ENCODE measurements at regions not wholly inside any gene's neighbourhood (a gene's known extent, or its start where the extent isn't known, plus 50 kb on each side); places are given as distances from the start of the nearest gene placed in this dataset.

GRCh38 chr2:215218587-215219577 is 80.5 kb upstream of the ABCA12 start:
- Histone ChIP-seq H3K36me3 (no peaks in the 10 kb centered on the region), H3K9me3 (peaks cover 0 to 5% of the 10 kb centered on the region in 2 donors), H3K27ac (no peak overlapping the region), H3K4me3 (no peak overlapping the region), H3K4me1 (no peaks in the 10 kb centered on the region), H3K27me3 (no peaks in the 10 kb centered on the region)
- no peak for TF ChIP-seq CTCF (IDR thresholded peaks at IDR 0.05)
- intact Hi-C loops (cut with DNase I): no loop called here
- peak in 3 of 4 donors; percentile 13 to 70 (median 28) for DNase-seq
- ATAC-seq: peak; percentile 41

- Histone ChIP-seq H3K27ac (no peak overlapping the region), H3K36me3 (no peaks in the 10 kb centered on the region), H3K4me3 (no peak overlapping the region), H3K27me3 (no peaks in the 10 kb centered on the region), H3K4me1 (no peaks in the 10 kb centered on the region), H3K9me3 (peaks cover 0 to 6% of the 10 kb centered on the region in 2 donors)
- no peak for ATAC-seq
- TF ChIP-seq CTCF (IDR thresholded peaks at IDR 0.05): no peak
- DNase-seq: no peak
- intact Hi-C loops (cut with DNase I): no loop called here
Measured at GRCh38 chr2:215216806-215217205, 78.4 kb upstream of the ABCA12 start.

GRCh38 chr2:215215637-215216036 is 77.2 kb upstream of the ABCA12 start:
- DNase-seq (no peak), ATAC-seq (no peak)
- peaks cover 0 to 11% of the 10 kb centered on the region in 2 donors for H3K9me3 ChIP-seq
- no peak overlapping the region for H3K27ac ChIP-seq
- intact Hi-C loops (cut with DNase I): no loop called here
- H3K36me3 ChIP-seq: no peaks in the 10 kb centered on the region
- H3K4me3 ChIP-seq: no peak overlapping the region
- TF ChIP-seq CTCF (IDR thresholded peaks at IDR 0.05): no peak
- no peaks in the 10 kb centered on the region for H3K4me1 ChIP-seq
- no peaks in the 10 kb centered on the region for H3K27me3 ChIP-seq

- Histone ChIP-seq H3K27ac (no peak overlapping the region), H3K27me3 (no peaks in the 10 kb centered on the region), H3K4me3 (no peak overlapping the region), H3K9me3 (peaks cover 0 to 30% of the 10 kb centered on the region in 2 donors), H3K36me3 (no peaks in the 10 kb centered on the region), H3K4me1 (no peaks in the 10 kb centered on the region)
- no peak for TF ChIP-seq CTCF (IDR thresholded peaks at IDR 0.05)
- intact Hi-C loops (cut with DNase I): no loop called here
- DNase-seq: no peak
- ATAC-seq: no peak
Measured at GRCh38 chr2:215210082-215210481, 71.7 kb upstream of the ABCA12 start.

GRCh38 chr2:215207791-215208367 is 69.5 kb upstream of the ABCA12 start:
- Histone ChIP-seq H3K9me3 (peaks cover 0 to 30% of the 10 kb centered on the region in 2 donors), H3K27ac (no peak overlapping the region), H3K4me3 (no peak overlapping the region), H3K27me3 (no peaks in the 10 kb centered on the region), H3K36me3 (no peaks in the 10 kb centered on the region), H3K4me1 (no peaks in the 10 kb centered on the region)
- DNase-seq: peak in 1 of 4 donors; percentile 62
- no peak for TF ChIP-seq CTCF (IDR thresholded peaks at IDR 0.05)
- no peak for ATAC-seq
- intact Hi-C loops (cut with DNase I): no loop called here
